T-helper 2 cell treated with Interferon-gamma antibody and Interleukin-4, amounts not matched to agents 5 μg/mL and 100 μg/mL, for 36 hours (primary cell): ENCODE measurements at regions not wholly inside any gene's neighbourhood (a gene's known extent, or its start where the extent isn't known, plus 50 kb on each side); places are given as distances from the start of the nearest gene placed in this dataset.

Experiments
- DNase-seq: peaks from one replicate; pipeline ENCODE4 v3.0.0; 2021; ENCODE audit warnings: low spot score
- H3K27ac Mint-ChIP-seq: one replicate; pipeline ENCODE4 v1.8.0; 2021; ENCODE audit warnings: mild to moderate bottlenecking, mixed read lengths
- H3K27me3 Mint-ChIP-seq: one replicate; pipeline ENCODE4 v1.8.0; 2021; ENCODE audit warnings: low read depth, mixed read lengths
- H3K36me3 Mint-ChIP-seq: one replicate; pipeline ENCODE4 v1.8.0; 2021; ENCODE audit warnings: low read depth, mixed read lengths
- H3K4me1 Mint-ChIP-seq: one replicate; pipeline ENCODE4 v1.8.0; 2021; ENCODE audit warnings: low read depth, mixed read lengths
- H3K4me3 Mint-ChIP-seq: one replicate; pipeline ENCODE4 v1.8.0; 2022; ENCODE audit warnings: mild to moderate bottlenecking, moderate library complexity, mixed read lengths
- H3K9me3 Mint-ChIP-seq: one replicate; pipeline ENCODE4 v1.8.0; 2021; ENCODE audit warnings: mixed read lengths

GRCh38 chr2:167543721-167544120 is 655.4 kb downstream of the XIRP2 start:
- Mint-ChIP-seq H3K9me3 (no peaks in the 10 kb centered on the region), H3K27me3 (no peaks in the 10 kb centered on the region), H3K27ac (no peak overlapping the region), H3K36me3 (no peaks in the 10 kb centered on the region), H3K4me1 (no peaks in the 10 kb centered on the region), H3K4me3 (no peak overlapping the region)
- no peak for DNase-seq

GRCh38 chr2:167537743-167538142 is 649.5 kb downstream of the XIRP2 start:
- DNase-seq = no peak
- H3K9me3 Mint-ChIP-seq = no peaks in the 10 kb centered on the region
- H3K4me1 Mint-ChIP-seq = no peaks in the 10 kb centered on the region
- H3K27ac Mint-ChIP-seq = no peak overlapping the region
- no peaks in the 10 kb centered on the region for H3K36me3 Mint-ChIP-seq
- no peaks in the 10 kb centered on the region for H3K27me3 Mint-ChIP-seq
- no peak overlapping the region for H3K4me3 Mint-ChIP-seq

- no peak overlapping the region for H3K4me3 Mint-ChIP-seq
- H3K4me1 Mint-ChIP-seq = no peaks in the 10 kb centered on the region
- no peak overlapping the region for H3K27ac Mint-ChIP-seq
- no peaks in the 10 kb centered on the region for H3K36me3 Mint-ChIP-seq
- H3K9me3 Mint-ChIP-seq = no peaks in the 10 kb centered on the region
- DNase-seq = no peak
- no peaks in the 10 kb centered on the region for H3K27me3 Mint-ChIP-seq
Measured at GRCh38 chr2:167534443-167534842, 646.2 kb downstream of the XIRP2 start.

- Mint-ChIP-seq H3K4me3 (no peak overlapping the region), H3K4me1 (no peaks in the 10 kb centered on the region), H3K27ac (no peak overlapping the region), H3K9me3 (no peaks in the 10 kb centered on the region), H3K27me3 (no peaks in the 10 kb centered on the region), H3K36me3 (no peaks in the 10 kb centered on the region)
- DNase-seq = no peak
Measured at GRCh38 chr2:167524786-167525185, 636.5 kb downstream of the XIRP2 start.

- no peak for DNase-seq
- H3K36me3 Mint-ChIP-seq = no peaks in the 10 kb centered on the region
- H3K4me3 Mint-ChIP-seq = no peak overlapping the region
- no peak overlapping the region for H3K27ac Mint-ChIP-seq
- no peaks in the 10 kb centered on the region for H3K27me3 Mint-ChIP-seq
- H3K4me1 Mint-ChIP-seq = no peaks in the 10 kb centered on the region
- H3K9me3 Mint-ChIP-seq = no peaks in the 10 kb centered on the region
Measured at GRCh38 chr2:167510071-167510759, 621.9 kb downstream of the XIRP2 start.

- no peaks in the 10 kb centered on the region for H3K9me3 Mint-ChIP-seq
- no peaks in the 10 kb centered on the region for H3K4me1 Mint-ChIP-seq
- H3K27me3 Mint-ChIP-seq = no peaks in the 10 kb centered on the region
- H3K27ac Mint-ChIP-seq = no peak overlapping the region
- H3K36me3 Mint-ChIP-seq = no peaks in the 10 kb centered on the region
- no peak overlapping the region for H3K4me3 Mint-ChIP-seq
- no peak for DNase-seq
Measured at GRCh38 chr2:167509586-167509985, 621.3 kb downstream of the XIRP2 start.

- H3K4me1 Mint-ChIP-seq = no peaks in the 10 kb centered on the region
- no peaks in the 10 kb centered on the region for H3K27me3 Mint-ChIP-seq
- H3K36me3 Mint-ChIP-seq = no peaks in the 10 kb centered on the region
- no peak overlapping the region for H3K27ac Mint-ChIP-seq
- H3K9me3 Mint-ChIP-seq = no peaks in the 10 kb centered on the region
- no peak overlapping the region for H3K4me3 Mint-ChIP-seq
- DNase-seq = no peak
Measured at GRCh38 chr2:167508709-167509108, 620.4 kb downstream of the XIRP2 start.

- Mint-ChIP-seq H3K27me3 (no peaks in the 10 kb centered on the region), H3K9me3 (no peaks in the 10 kb centered on the region), H3K27ac (no peak overlapping the region), H3K4me3 (no peak overlapping the region), H3K4me1 (no peaks in the 10 kb centered on the region), H3K36me3 (no peaks in the 10 kb centered on the region)
- DNase-seq = no peak
Measured at GRCh38 chr2:167506395-167506794, 618.1 kb downstream of the XIRP2 start.

- Mint-ChIP-seq H3K4me3 (no peak overlapping the region), H3K36me3 (no peaks in the 10 kb centered on the region), H3K27ac (no peak overlapping the region), H3K4me1 (no peaks in the 10 kb centered on the region), H3K9me3 (no peaks in the 10 kb centered on the region), H3K27me3 (no peaks in the 10 kb centered on the region)
- no peak for DNase-seq
Measured at GRCh38 chr2:167504695-167505094, 616.4 kb downstream of the XIRP2 start.

GRCh38 chr2:167504061-167504460 is 615.8 kb downstream of the XIRP2 start:
- no peak for DNase-seq
- no peaks in the 10 kb centered on the region for H3K36me3 Mint-ChIP-seq
- no peaks in the 10 kb centered on the region for H3K9me3 Mint-ChIP-seq
- no peak overlapping the region for H3K27ac Mint-ChIP-seq
- no peak overlapping the region for H3K4me3 Mint-ChIP-seq
- H3K4me1 Mint-ChIP-seq = no peaks in the 10 kb centered on the region
- no peaks in the 10 kb centered on the region for H3K27me3 Mint-ChIP-seq

- no peak for DNase-seq
- no peaks in the 10 kb centered on the region for H3K4me1 Mint-ChIP-seq
- no peaks in the 10 kb centered on the region for H3K27me3 Mint-ChIP-seq
- no peaks in the 10 kb centered on the region for H3K9me3 Mint-ChIP-seq
- H3K36me3 Mint-ChIP-seq = no peaks in the 10 kb centered on the region
- H3K4me3 Mint-ChIP-seq = no peak overlapping the region
- no peak overlapping the region for H3K27ac Mint-ChIP-seq
Measured at GRCh38 chr2:167501618-167502017, 613.3 kb downstream of the XIRP2 start.

GRCh38 chr2:167493862-167494261 is 605.6 kb downstream of the XIRP2 start:
- Mint-ChIP-seq H3K27ac (no peak overlapping the region), H3K27me3 (no peaks in the 10 kb centered on the region), H3K4me1 (no peaks in the 10 kb centered on the region), H3K9me3 (no peaks in the 10 kb centered on the region), H3K36me3 (no peaks in the 10 kb centered on the region), H3K4me3 (no peak overlapping the region)
- DNase-seq = no peak

GRCh38 chr2:167492486-167492885 is 604.2 kb downstream of the XIRP2 start:
- Mint-ChIP-seq H3K4me1 (no peaks in the 10 kb centered on the region), H3K9me3 (no peaks in the 10 kb centered on the region), H3K36me3 (no peaks in the 10 kb centered on the region), H3K27ac (no peak overlapping the region), H3K27me3 (no peaks in the 10 kb centered on the region), H3K4me3 (no peak overlapping the region)
- no peak for DNase-seq

GRCh38 chr2:167491788-167492187 is 603.5 kb downstream of the XIRP2 start:
- H3K4me3 Mint-ChIP-seq = no peak overlapping the region

GRCh38 chr2:167490455-167490854 is 602.2 kb downstream of the XIRP2 start:
- H3K4me3 Mint-ChIP-seq = no peak overlapping the region
- no peak overlapping the region for H3K27ac Mint-ChIP-seq
- H3K9me3 Mint-ChIP-seq = no peaks in the 10 kb centered on the region
- H3K27me3 Mint-ChIP-seq = no peaks in the 10 kb centered on the region
- H3K4me1 Mint-ChIP-seq = no peaks in the 10 kb centered on the region
- no peak for DNase-seq
- no peaks in the 10 kb centered on the region for H3K36me3 Mint-ChIP-seq

More at GRCh38 chr2:167491788-167492187, 603.5 kb downstream of the XIRP2 start:
- Mint-ChIP-seq H3K9me3 (no peaks in the 10 kb centered on the region), H3K27ac (no peak overlapping the region), H3K36me3 (no peaks in the 10 kb centered on the region), H3K27me3 (no peaks in the 10 kb centered on the region), H3K4me1 (no peaks in the 10 kb centered on the region)
- DNase-seq = no peak
